Esophagus muscularis mucosa (tissue), 4 donors: ENCODE measurements at regions not wholly inside any gene's neighbourhood (a gene's known extent, or its start where the extent isn't known, plus 50 kb on each side); places are given as distances from the start of the nearest gene placed in this dataset.

ENCODE experiments used
- EP300 ChIP-seq: sonication (generic); formaldehyde crosslinking; IDR thresholded peaks from one replicate; pipeline ENCODE4 v1.6.1; 2017; ENCODE audit warnings: antibody characterized with exemption
- POLR2A ChIP-seq: fragments of 450-650 bp; IDR thresholded peaks from one replicate; pipeline ENCODE4 v1.6.1; 2017; ENCODE audit warnings: antibody characterized with exemption, moderate library complexity, mild to moderate bottlenecking, low read depth
- TF ChIP-seq, protein P1 (sequence below), 3 experiments: fragments of 200-600 bp in 2 of 3; fragments of 450-650 bp in 1 of 3; sonication (generic) in 2 of 3; IDR thresholded peaks; one replicate each; pipeline ENCODE4 v1.5.1; 2017 to 2019; ENCODE audit warnings: antibody characterized with exemption in 3 of 3, mild to moderate bottlenecking in 2 of 3, moderate library complexity in 1 of 3

DNA sequence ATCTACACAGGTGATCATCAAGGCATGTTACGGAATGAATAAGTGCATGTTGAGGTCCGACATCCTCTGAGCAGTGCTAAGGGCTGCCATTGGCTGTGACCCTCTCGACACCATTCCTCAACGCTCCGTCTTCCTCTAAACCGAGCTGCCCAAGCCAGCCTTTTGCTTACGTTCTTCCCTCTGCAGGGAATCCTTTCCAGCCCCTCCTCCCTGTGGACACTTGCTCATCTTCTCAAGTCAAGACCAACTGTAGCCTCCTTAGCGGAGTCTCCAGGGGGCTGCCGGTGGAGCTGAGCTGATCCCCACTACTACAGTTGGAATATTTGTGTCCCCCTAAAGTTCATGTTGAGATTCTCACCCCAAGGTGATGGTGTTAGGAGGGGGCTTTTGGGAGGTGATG, 781.0 kb downstream of the TBC1D22A start:
- TF ChIP-seq, protein P1, sequence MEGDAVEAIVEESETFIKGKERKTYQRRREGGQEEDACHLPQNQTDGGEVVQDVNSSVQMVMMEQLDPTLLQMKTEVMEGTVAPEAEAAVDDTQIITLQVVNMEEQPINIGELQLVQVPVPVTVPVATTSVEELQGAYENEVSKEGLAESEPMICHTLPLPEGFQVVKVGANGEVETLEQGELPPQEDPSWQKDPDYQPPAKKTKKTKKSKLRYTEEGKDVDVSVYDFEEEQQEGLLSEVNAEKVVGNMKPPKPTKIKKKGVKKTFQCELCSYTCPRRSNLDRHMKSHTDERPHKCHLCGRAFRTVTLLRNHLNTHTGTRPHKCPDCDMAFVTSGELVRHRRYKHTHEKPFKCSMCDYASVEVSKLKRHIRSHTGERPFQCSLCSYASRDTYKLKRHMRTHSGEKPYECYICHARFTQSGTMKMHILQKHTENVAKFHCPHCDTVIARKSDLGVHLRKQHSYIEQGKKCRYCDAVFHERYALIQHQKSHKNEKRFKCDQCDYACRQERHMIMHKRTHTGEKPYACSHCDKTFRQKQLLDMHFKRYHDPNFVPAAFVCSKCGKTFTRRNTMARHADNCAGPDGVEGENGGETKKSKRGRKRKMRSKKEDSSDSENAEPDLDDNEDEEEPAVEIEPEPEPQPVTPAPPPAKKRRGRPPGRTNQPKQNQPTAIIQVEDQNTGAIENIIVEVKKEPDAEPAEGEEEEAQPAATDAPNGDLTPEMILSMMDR (IDR thresholded peaks at IDR 0.05), result no peak
- TF ChIP-seq POLR2A (no peak), EP300 (no peak)
